ENCODE measurements at regions not wholly inside any gene's neighbourhood (a gene's known extent, or its start where the extent isn't known, plus 50 kb on each side); places are given as distances from the start of the nearest gene placed in this dataset.
"Not testable (repeated sequence)": the region's sequence is repeated elsewhere in the genome, so short reads cannot be mapped to it uniquely, and the experiment has no call there.

DNA sequence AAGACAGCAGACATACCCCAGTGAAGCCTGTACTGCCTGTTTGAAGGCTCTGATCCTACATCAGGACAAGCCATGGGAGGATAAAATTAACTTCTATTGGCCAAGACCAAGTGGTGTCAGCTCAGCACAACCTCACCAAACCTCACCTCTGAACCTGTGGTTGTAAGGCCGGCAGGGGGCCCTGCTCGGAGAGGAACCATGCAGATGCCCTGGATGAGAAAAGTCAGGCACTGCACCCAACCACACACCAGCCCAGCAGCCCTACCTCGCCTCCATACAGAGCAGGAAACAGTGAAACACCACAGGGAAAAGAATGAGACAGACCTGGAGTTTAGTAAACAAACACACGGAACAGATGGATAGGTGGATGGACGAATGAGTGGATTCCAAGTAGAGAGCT is 70.0 kb upstream of the PAX7 start:
- DNase-seq (ENCODE audit: low read depth in 2 of 3, low spot score in 1 of 3) = no peak

GRCh38 chr1:18561967-18562366 is 68.7 kb upstream of the PAX7 start:
- no peak for DNase-seq (ENCODE audit: low read depth in 2 of 3, low spot score in 1 of 3)

GRCh38 chr1:18564676-18565075 is 66.0 kb upstream of the PAX7 start:
- DNase-seq (ENCODE audit: low read depth in 2 of 3, low spot score in 1 of 3) = no peak

DNA sequence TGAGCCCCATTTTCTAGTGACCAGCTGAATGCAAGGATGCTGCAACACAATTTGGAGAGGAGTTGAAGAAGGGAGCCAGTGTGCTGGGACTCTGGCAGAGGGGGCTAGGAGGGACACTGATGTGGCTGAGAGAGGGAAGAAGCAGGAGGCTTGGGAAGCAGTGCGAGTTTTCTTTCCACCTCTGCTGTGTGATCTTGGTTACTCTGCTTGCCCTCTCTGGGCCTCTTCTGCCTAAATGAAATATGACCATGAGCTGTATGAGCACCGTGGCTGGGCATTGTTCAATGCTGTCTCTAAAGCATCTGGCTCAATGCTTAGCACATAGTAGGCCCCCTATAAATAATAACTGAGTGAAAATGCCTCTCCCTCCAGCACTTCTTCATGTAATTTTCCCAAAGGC is 65.3 kb upstream of the PAX7 start:
- DNase-seq (ENCODE audit: low read depth in 2 of 3, low spot score in 1 of 3) = no peak

DNA sequence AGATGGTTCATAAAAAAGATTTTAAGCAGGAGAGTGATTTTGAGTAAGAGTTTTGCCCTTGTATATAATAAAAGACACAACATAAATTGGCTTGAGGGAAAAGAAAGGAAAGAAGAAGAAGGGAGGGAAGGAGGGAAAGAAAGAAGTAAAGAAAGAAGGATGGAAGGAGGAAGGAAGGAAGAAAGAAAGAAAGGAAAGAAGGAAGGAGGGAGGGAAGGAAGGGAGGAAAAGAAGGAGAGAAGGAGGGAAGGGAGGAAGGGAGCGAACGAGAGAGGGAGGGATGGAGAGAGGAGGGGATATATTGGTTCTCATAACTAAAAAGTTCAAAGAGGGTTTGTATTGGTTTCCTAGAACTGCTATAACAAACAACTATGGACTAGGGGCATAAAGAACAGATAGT is 62.2 kb upstream of the PAX7 start:
- no peak for DNase-seq (ENCODE audit: low read depth in 2 of 3, low spot score in 1 of 3)

DNA sequence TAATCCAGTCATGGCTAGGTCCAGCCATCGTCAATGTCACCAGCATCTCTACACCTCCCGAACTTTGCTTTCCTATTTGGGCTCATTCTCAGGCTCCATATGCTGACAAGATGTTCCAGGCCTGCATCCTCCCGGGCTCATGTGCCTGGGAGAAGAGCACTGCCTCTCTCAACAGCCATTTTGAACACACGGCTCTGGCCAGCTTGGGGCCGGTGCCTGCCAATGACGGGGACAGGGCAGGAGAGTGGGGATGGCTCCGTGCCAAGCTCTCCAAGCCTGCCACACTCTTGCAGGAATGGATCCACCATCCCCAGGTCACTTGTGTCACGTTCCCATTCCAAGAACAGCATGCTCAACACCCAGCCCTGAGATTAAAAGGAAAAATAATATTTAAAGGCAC is 61.4 kb upstream of the PAX7 start:
- DNase-seq (ENCODE audit: low read depth in 2 of 3, low spot score in 1 of 3) = no peak

- DNase-seq (ENCODE audit: low read depth in 2 of 3, low spot score in 1 of 3) = no peak
Observed at GRCh38 chr1:18569811-18570545, 60.7 kb upstream of the PAX7 start.

DNA sequence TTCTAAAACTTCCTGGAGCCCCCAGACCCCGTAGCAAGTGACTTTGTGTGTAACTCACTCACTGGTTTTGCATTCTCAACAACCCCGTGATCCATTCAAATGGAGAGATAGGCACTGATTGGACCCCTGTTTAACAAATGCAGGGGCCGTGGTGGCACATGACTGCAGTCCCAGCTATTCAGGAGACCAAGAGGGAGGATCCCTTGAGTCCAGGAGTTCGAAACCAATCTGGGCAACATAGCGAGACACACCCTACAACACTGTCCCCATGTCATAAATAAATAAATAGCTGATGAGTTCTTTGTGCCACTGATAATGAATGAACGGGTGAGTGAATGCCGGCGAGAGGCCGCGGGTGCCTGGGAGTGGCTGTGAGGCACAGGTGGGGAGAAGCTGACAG is 59.4 kb upstream of the PAX7 start:
- DNase-seq (ENCODE audit: low read depth in 2 of 3, low spot score in 1 of 3) = no peak

DNA sequence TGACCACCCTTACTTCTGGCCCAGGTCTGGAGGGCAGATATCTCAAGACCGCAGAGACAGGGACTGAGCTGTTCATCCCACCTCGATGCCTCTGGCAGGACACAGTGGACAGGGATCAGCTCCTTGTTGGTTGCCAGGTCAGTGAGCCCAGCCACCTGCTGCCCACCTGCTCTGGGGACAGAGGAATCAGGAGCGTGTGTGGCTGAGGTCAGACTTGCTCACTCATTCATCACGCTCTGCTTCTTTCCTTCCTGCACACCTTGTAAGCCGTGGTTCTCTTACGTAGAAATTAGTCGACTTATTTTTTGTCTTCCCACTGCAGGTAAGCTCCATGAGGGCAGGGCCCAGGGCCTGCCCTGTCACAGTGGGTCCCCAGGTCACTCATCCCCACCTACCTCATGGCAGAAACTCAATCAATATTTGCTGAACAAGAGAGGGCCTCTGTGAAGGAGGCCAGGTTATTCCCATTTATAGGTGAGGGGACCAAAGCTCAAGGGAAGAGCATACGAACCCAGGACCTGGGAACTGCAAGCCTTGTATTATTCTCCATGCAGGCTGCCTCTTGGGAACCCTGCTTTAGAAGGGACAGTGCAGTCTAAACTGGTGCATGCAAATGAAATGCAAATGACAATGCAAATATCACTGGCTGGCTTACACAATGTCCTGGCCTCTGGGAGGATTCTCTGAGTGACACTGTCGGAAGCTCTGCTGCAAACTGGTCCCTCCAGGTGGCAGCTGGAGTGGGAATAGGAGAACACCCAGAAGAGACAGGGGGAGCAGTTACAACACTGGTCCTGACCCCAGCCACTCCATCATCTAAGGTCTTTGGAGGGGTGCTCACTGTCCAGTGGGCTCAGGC is 58.4 kb upstream of the PAX7 start:
- no peak for DNase-seq (ENCODE audit: low read depth in 2 of 3, low spot score in 1 of 3)

- DNase-seq (ENCODE audit: low read depth in 2 of 3, low spot score in 1 of 3) = no peak
Observed at GRCh38 chr1:18573170-18573569, 57.5 kb upstream of the PAX7 start.

DNA sequence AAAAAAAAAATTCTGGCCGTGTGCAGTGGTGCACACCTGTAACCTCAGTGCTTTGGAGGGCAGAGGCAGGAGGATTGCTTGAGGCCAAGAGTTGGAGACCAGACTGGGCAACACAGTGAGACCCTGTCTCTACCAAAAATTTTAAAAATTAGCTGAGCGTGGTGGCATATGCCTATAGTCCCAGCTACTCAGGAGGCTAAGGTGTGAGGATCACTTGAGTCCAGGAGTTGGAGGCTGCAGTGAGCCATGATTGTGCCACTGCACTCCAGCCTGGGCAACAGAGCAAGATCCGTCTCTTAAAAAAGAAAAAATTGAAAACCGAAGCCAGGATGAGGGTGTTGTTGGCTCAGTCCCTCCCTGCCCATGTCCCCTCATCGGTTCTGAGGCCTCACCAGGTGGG is 55.9 kb upstream of the PAX7 start:
- DNase-seq (ENCODE audit: low read depth in 2 of 3, low spot score in 1 of 3) = no peak

- peak in 2 of 3 donors; percentile 6 to 38 for DNase-seq (ENCODE audit: low read depth in 2 of 3, low spot score in 1 of 3)
Observed at GRCh38 chr1:18575620-18576019, 55.0 kb upstream of the PAX7 start.

GRCh38 chr1:18578271-18578670 is 52.4 kb upstream of the PAX7 start:
- DNase-seq (ENCODE audit: low read depth in 2 of 3, low spot score in 1 of 3) = no peak

GRCh38 chr1:18579267-18579666 is 51.4 kb upstream of the PAX7 start:
- DNase-seq (ENCODE audit: low read depth in 2 of 3, low spot score in 1 of 3) = not testable (repeated sequence)

GRCh38 chr1:18580047-18580446 is 50.6 kb upstream of the PAX7 start:
- no peak for DNase-seq (ENCODE audit: low read depth in 2 of 3, low spot score in 1 of 3)

GRCh38 chr1:18580691-18581419 is 49.8 kb upstream of the PAX7 start:
- no peak for DNase-seq (ENCODE audit: low read depth in 2 of 3, low spot score in 1 of 3)
